Ecto neural progenitor cell (in vitro differentiated cells): ENCODE measurements at regions not wholly inside any gene's neighbourhood (a gene's known extent, or its start where the extent isn't known, plus 50 kb on each side); places are given as distances from the start of the nearest gene placed in this dataset.

Source experiments
- DNase-seq: peaks from one replicate; pipeline ENCODE4 v3.0.0-alpha.2; 2018; ENCODE audit warnings: low spot score

DNA sequence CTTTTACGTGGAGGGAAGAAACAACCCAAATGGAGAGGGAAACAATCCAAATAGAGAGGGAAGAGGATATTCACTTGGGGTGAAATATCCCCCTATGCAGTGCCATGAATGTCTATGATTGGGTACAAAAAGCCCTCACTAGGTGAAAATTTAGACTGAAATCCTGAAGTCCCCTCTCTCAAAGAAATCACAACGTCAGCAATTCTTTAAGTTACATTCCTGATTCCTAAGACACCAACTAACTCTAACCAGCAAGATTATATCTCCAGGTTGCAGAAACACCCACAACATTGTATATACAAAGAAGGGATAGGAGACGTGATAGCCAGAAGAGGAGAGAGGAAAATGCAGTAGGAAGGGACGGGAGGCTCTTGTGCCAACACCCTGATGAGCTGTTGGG, 374.3 kb downstream of the DCAF12L2 start:
- no peak for DNase-seq

DNA sequence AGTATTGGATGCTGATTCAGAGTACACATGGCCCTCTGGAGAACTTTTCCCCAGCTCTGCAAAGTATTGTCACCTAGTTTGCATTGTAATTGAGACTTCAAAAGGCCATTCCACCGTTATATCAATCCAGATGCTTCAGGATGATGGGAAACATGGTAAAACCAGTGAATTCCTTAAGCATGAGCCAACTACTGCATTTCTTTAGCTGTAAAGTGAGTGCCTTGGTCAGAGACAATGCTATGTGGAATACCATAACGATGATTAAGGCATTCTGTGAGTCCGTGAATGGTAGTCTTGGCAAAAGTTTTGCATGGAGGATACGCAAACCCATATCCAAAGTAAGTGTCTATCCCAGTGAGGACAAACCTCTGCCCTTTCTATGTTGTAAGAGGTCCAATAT, 355.2 kb downstream of the DCAF12L2 start:
- no peak for DNase-seq

DNA sequence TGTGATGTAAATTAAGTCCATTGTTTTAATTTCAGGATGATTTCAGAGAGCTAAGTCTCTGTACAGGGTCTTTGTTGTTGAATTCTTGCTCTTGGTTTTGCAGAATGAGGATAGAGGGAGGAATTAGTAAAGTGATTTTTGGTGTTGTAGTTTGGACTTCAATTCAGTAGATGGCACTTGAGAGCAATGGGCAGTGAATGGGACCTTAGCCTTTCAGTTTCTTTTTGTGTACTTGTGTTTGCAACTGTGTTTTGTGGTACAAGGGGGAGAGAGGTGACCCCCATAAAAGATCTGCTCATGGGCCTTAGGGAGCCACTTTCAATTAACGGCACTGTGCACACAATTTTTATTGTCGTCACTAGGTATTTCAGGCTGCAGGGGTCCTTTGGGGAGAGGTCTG, 340.0 kb downstream of the DCAF12L2 start:
- DNase-seq, result no peak

DNA sequence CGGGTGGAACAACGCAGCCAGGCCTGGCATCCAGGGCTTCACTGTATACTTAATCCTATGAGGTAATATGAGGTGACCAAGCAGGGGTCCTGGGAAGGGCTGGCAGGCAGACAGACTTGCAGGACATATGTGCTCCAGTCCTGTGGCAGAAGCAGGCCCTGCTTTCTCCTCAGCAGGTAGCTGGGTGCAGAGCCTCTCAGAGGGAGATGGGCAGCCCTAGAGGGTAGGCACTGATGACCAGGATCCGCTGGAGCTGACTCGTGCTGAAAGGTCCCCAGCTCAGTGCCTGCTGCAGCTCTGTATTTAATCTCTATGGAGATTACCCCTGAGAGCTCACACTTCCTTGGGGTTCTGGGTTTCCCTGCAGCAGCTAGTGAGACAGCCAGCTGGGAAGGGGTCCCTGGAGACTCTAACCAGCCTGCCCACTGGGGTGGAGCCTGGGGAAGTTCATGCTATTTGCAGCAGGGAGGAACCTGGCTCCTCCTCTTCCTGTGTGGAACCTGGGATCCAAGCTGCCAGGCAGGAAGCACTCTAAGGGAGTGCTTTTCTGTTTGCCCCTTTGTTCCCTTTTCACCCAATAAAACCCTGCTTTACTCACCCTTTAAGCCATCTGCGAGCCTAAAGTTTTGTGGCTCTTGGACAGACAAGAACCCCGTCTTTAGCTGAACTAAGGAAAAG, 339.2 kb downstream of the DCAF12L2 start:
- DNase-seq, result no peak

DNA sequence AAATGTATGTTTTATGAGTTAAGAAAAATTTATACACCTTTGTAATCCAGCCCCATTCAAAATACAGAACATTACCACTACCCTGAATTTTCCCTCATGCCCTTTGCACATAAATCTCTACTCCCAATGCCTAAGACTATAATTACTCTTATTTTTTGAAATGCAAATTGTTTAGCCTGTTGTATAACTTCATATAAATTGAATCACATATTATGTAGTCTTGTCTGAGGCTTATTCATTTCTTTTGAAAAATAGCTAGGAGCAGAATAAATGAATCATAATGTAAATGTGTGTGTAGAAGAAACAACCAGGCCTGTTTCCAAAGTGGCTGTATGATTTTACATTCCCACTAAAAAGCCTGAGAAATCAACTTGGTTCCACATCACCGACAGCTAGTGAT, 319.8 kb downstream of the DCAF12L2 start:
- DNase-seq, result no peak

DNA sequence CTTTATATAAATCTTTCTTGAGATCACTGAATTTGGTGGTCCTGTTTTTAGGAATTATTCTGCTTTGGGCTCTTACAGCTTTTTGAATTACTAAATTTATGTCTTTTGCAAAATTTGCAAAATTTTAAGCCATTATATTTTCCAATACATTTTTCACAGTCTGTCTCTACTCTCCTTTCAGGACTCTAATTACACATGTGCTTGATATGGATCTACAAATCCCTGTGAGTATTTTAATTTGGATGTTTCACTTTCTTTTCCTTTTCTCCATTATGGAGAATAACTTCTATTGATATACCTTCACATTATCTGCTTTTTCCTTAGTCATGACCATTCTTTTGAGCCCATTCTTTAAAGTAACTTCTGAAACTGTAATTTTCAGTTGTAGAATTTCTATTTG, 315.4 kb downstream of the DCAF12L2 start:
- no peak for DNase-seq

DNA sequence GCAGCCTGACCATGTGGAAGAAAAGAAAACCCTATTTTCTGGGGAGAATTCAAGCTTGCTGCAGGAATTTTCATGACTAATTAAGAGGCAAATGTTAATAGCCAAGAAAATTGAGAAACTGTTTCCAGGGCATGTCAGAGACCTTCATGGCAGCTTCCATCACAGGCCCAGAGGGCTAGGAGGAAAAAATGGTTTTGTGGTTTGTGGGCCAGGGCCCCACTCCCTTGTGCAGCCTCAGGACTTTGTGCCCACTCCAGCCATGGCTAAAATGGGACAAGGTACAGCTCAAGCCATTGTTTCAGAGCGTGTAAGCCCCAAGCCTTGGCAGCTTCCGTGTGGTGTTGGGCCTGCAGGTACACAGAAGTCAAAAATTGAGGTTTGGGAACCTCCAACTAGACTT, 282.9 kb downstream of the DCAF12L2 start:
- no peak for DNase-seq

DNA sequence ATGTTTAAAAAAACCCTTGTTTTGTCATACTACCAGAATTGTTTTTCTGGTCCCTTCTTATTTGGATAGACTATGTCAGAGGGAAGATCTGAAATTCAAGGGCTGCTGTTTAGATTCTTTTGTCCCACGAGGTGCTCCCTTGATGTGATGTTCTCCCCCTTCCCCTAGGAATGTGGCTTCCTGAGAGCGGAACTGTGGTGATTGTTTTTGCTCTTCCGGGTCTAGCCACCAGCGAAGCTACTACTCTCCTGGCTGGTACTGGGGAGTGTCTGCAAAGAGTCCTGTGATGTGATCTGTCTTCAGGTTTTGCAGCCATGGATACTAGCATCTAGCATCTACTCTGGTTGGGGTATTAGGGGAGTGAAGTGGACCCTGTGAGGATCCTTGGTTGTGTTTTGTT, 271.1 kb downstream of the DCAF12L2 start:
- no peak for DNase-seq

DNA sequence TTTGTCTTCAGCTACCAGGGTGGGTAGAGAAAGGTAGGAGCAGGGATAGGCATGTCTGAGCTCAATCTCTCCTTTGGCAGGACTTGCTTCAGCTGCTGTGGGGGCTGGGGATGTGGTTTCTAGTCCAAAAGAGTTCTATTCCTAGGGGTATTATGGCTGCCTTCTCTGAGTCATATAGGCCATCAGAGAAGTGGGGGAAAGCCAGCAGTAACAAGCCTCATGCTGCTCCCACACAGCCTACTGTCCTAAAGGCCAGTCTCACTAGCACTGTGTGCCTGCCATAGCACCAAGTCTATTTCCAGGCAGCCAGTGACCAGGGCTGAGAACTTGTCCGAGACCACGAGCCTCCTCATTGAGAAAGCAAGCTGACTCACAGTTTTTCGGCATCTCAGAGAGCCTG, 270.6 kb downstream of the DCAF12L2 start:
- no peak for DNase-seq

DNA sequence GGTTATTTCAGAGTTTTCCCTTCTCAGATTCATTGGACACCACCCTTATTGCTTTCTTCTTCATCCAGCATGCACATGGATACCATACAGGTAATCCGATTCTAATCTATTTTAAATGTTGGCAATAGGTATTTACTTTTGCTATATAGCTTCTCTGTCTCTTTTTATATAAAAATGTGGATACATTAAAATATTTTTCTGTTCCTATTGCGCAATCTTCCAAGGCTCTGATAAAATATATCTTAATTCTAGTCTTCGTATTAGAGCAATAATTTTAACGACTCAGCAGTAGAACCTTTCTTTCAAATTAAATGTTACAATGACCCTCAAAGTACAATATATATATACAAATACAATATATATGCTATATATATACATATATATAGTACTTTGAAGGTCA, 239.8 kb downstream of the DCAF12L2 start:
- DNase-seq, result no peak

DNA sequence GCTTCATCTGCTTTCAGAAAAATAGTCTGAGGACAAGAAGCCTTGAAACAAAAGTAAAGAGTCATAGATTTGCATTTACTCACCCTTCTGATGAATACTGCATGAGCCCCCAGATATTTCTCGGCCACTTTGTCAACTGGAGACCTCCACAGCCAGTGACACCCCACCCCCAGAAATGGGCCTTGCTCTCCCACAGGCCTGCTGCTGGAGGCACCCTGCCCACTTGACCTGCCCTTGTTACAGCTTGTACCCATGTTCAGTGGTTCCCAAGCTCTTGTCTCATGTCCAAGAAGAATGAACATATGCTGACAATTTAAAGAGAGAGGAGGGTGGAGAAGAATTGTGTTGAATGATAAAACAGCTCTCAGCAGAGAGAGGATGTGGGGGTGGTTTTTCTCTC, 225.1 kb downstream of the DCAF12L2 start:
- DNase-seq, result no peak

DNA sequence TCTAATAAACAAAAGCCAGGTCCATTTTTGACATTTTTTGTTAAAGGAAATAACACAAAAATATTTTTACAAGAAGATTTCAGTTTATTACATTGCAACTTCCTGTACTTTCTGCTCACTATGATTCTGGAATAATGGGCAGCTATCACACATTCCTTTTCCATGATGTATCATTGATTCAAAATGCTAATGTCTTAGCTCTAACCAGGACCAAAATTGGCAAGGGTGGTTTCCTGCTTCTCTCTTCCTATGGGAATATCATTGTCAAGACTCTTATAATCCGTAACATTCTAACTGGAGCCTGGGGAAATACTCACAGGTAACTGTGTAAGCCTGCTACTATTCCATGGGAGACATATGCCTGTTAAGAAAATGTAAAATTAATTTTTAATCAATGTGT, 218.6 kb downstream of the DCAF12L2 start:
- no peak for DNase-seq

DNA sequence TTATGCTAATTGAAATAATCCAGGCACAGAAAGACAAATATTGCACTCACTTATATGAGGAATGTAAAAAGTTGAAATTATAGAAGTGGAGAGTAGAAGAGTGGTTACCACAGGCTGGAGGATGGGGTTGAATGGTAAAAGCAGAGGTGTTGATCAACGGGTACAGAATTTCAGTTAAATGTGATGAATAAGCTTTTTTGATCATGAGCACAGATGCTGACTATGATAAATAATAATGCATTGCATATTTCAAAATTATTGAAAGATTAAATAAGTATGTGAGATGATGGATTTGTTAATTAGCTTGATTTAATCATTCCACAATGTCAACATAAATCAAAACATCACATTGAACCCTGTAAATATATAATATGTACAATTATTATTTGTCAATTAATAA, 213.1 kb downstream of the DCAF12L2 start:
- no peak for DNase-seq

DNA sequence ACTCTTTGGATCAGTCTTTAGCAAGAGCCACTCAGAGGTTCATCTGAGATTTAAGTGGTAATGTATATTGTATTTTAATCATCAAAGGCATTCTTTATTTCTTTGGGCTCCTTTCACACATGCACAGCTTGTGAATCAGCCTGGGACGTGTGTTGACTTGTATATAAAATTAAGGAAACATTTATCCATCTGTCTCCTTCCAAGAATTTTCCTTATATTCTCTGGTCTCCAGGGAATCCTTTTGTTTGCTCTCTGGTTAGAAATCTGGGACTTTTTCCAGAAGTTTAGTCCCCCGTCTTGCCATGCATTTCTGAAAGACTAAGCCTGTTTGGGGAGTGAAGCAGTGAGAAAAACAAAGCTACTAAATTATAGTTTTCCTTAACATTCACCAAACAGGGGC, 212.3 kb downstream of the DCAF12L2 start:
- DNase-seq, result no peak

DNA sequence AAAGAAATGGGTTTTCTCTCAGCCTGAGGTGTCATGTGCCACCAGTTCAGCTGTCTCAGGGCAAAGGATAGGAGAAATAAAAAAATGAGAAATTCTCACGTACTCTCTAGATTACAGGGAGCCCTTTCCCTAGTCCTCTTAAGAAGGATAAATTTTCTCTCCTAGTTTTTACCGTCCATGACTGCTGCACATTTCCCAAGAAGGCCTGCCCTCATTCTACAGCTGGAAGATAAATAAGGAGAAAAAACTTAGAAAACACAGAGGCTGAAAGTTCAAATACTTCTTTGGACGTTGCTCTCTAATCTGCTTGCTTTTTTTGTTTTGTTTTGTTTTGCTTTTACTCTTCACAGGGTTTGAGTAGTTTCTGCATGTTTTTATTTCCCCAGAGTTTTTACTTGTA, 211.9 kb downstream of the DCAF12L2 start:
- no peak for DNase-seq

DNA sequence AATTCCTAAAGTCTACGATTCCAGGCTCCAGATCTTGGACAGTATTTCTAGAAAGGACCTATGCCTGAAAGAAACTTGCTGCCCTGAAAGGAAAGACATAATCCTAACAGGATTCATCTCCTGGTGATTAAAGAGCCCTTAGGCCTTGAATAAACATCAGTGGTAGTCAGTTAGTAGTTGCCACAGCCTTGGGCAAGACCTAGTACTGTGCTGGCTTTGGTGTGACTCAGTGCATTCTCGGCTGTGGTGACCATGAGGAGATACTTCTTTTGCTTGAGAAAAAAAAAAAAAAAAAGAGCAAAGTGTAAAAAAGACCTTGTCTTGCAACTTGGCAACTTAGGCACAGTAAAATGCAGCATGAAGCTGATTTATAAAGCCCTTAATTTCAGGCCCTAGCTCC, 188.2 kb downstream of the DCAF12L2 start:
- DNase-seq, result no peak

DNA sequence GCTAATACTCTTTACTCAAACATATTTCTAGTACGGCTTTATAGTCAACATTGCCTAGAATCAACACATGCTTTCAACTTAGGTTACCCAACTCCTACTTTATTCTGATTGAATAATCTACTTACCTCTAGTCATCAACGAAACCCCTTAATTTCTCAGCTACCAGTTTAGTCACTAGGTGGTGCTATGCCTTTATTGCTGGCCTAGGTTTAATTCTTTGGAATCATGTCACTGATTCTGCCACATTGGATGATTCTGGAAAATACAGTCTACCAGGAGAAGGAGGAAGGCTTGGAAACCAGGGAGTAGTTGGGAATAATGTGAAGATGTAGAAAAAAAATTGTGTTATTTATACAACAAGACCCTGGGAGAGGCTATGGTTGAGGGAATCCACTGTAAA, 167.7 kb downstream of the DCAF12L2 start:
- no peak for DNase-seq

DNA sequence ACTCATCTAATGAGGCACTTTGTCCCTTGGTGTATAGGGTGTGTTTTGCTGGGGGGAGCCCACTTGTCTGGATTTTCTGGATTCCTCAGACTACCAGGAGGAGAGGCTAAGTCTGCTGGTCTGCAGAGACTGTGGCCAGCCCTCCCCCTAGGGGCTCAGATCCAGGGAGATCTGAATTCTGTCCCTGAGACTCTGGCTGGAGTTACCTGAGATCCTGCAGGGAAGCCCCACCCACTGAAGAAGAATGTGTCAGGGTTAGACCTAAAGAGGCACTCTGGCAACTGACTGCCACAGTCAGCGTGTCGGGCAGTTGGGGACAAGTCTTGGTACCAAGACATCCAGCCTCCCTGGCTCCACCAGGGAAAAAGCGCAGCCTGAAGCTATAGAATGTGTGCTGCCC, 138.9 kb downstream of the DCAF12L2 start:
- DNase-seq, result no peak

DNA sequence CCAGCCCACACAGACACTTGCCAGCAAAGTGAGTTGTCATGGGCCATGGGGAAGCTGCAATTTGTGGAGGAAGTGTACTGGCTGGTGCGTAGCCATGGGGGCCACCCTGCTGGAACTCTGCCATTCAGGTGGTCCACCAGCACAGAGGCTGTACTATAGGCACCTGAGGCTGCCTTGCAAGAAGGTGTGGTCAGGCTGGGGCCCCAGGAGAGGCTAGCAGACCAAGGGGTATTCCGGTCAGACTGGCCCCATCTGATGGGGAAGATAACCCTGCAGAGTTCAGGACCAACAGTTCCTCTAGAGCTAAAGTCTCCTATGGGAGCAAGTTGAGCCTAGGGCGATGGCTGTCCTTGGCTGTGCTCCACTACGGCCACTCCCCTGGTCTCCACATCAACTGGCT, 136.1 kb downstream of the DCAF12L2 start:
- DNase-seq, result no peak

DNA sequence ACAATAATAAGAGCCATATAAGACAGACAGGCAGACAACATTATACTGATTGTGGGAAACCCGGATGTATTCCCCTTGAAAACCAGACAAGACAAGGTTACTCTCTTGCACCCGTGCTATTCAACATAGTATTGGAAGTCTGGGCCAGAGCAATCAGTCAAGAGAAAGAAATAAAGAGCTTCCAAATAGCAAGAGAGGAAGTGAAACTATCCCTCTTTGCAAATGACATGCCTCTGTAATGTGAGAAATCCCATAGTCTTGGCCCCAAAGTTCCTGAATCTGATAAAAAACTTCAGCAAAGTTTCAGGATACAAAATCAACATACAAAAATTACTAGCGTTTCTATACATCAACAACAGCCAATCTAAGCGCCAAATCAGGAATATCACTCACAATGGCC, 102.1 kb downstream of the DCAF12L2 start:
- no peak for DNase-seq

DNA sequence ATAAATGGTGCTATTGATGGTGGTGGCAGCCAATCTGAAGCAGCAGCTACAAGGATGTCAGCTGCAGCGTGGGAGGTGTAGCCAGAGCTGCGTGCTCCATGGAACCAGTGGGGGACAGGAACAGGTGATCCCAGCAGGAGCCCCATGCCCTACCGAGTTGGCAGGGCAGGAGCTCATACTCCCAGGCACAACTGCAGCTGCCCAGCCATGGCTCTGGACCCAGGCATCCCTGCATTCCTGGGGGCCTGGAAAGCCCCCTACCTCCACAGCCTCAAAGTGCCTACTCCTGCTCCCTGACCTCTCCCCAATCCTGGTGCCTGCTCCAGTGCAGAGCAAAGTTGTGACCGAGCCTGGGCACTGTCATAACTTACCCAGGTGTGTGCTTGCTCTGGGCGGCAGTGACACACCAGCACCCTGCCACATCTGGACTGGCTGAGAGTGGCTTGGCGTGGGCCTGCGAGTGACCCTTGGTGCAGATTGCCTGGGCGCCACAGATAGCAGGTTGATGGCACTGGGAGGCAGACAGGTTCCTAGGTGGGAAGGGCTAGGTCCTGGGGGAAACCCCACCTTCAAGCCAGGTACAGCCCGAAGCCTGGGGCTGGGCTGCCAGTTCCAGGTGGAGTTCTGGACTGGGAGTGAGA, 101.1 kb downstream of the DCAF12L2 start:
- DNase-seq, result no peak

DNA sequence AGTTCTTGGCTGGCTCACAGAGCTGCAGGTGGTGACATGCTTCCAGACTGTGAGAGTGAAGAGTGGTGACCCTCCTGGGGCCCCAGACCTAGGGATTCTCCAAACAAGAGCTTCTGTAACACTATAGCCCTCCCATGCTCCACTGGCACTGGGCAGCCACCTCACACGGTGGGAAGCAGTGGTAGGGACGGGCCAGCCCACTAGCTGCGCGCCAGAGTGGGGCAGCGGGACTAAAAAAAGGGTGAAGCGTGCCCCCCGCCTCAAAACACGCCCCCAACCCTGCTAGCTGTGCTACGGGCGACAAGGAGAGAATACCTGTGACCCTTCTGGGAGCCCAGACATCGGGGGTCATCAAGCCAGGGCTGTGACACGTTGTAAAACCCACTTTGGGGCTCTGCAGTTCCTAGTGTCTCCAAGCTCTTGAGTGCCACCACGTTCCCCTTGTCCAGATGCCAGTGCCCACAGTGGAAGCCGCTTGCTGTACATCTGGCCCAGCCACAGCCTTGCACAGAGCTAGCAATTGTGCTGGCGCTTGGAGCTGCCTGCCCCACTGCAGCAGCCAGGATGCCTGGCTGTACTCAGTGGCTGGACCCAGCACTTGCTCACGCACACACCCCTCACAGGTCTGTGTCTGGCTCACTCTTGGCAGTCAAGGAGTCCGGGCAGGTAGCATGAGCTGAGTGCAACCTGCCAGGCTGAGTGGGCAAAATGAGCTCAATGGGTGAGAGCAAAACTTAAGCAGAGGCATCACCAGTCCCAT, 100.0 kb downstream of the DCAF12L2 start:
- DNase-seq, result no peak
